ENCODE measurements at regions not wholly inside any gene's neighbourhood (a gene's known extent, or its start where the extent isn't known, plus 50 kb on each side); places are given as distances from the start of the nearest gene placed in this dataset.

DNA sequence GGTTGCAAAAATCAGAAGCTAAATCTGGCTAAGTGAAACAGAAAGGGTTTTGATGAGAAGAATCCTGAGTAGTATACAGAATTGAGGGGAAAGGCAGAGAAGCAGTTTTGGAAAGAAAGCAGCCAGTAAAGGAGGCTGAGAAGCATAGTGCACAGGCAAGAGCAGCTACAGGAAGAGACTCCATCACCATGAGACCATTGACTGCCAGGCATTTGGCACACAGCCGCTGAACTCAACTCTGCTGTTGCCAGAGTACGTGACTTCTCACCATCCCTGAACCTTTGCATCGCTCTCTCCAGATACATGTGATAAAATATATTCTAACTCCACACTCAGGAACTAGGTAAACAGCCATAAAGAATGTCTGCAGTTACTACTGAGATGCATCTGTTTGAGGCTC is 128.3 kb upstream of the C1orf21 start:
- H3K4me1 ChIP-seq = no peaks in the 10 kb centered on the region
- TF ChIP-seq, protein P1, sequence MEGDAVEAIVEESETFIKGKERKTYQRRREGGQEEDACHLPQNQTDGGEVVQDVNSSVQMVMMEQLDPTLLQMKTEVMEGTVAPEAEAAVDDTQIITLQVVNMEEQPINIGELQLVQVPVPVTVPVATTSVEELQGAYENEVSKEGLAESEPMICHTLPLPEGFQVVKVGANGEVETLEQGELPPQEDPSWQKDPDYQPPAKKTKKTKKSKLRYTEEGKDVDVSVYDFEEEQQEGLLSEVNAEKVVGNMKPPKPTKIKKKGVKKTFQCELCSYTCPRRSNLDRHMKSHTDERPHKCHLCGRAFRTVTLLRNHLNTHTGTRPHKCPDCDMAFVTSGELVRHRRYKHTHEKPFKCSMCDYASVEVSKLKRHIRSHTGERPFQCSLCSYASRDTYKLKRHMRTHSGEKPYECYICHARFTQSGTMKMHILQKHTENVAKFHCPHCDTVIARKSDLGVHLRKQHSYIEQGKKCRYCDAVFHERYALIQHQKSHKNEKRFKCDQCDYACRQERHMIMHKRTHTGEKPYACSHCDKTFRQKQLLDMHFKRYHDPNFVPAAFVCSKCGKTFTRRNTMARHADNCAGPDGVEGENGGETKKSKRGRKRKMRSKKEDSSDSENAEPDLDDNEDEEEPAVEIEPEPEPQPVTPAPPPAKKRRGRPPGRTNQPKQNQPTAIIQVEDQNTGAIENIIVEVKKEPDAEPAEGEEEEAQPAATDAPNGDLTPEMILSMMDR (IDR thresholded peaks at IDR 0.05) = no peak
- no peak for TF ChIP-seq POLR2A (IDR thresholded peaks at IDR 0.05)
- no peaks in the 10 kb centered on the region for H3K36me3 ChIP-seq
- H3K4me3 ChIP-seq (replicated peaks in 1 of 3) = no peak overlapping the region
- H3K9me3 ChIP-seq = no peaks in the 10 kb centered on the region
- intact Hi-C loops (cut with DNase I) = no loop called here
- H3K27me3 ChIP-seq = no peaks in the 10 kb centered on the region
- H3K27ac ChIP-seq = no peak overlapping the region
- WGBS, 2 donors = 74 to 87% methylated on average over 3 of the region's 3 CpGs
- DNase-seq = no peak

DNA sequence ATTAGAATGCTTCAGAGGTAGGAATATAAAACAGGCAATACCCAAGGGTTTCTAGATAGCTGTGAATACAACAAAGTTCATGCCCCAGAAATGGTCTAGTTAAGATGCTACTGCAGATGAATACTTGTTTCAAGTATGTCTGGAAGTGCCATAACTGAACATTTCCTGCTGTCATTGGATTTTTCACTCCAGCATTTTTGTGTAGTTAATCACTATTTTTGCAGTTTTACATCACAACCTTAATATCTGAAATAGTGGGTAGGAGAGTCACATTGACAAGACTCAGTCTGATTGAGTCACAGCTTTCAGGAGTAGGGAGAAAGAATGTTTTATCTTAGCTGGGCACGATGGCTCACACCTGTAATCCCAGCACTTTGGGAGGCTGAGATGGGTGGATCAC is 126.4 kb upstream of the C1orf21 start:
- Histone ChIP-seq H3K4me3 (replicated peaks in 1 of 3) (no peak overlapping the region), H3K27me3 (no peaks in the 10 kb centered on the region), H3K9me3 (no peaks in the 10 kb centered on the region), H3K4me1 (no peaks in the 10 kb centered on the region), H3K36me3 (no peaks in the 10 kb centered on the region), H3K27ac (no peak overlapping the region)
- DNase-seq = no peak
- 78 to 100% methylated on average over 1 of the region's 1 CpG for whole genome bisulfite sequencing, 2 donors
- TF ChIP-seq, protein P1 (IDR thresholded peaks at IDR 0.05) = no peak
- no peak for TF ChIP-seq POLR2A (IDR thresholded peaks at IDR 0.05)
- intact Hi-C loops (cut with DNase I) = no loop called here

GRCh38 chr1:184262109-184262508 is 124.7 kb upstream of the C1orf21 start:
- intact Hi-C loops (cut with DNase I) = no loop called here
- no peak overlapping the region for H3K27ac ChIP-seq
- H3K36me3 ChIP-seq = no peaks in the 10 kb centered on the region
- H3K9me3 ChIP-seq = no peaks in the 10 kb centered on the region
- TF ChIP-seq, protein P1 (IDR thresholded peaks at IDR 0.05) = no peak
- no peak for TF ChIP-seq POLR2A (IDR thresholded peaks at IDR 0.05)
- no peak overlapping the region for H3K4me3 ChIP-seq (replicated peaks in 1 of 3)
- no peaks in the 10 kb centered on the region for H3K27me3 ChIP-seq
- no peak for DNase-seq
- H3K4me1 ChIP-seq = no peaks in the 10 kb centered on the region

DNA sequence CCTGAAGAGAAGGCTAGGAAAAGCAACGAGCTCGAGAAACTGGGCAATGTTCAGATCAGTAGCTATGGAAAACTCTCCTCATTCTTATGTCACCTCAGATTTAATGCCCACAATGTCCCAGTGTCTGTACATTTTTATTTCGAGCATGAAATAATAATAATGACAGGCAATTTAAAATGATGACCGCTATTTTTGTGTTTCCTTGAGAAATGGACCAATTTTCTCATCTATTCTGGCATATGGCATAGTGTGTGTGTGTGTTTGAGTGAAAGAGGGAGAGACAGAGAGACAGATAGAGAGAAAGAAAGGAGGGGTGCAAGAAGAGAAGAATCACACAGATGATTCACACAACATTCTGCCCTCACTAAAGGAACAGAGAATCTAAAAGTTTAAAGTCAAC is 119.1 kb upstream of the C1orf21 start:
- no peak for DNase-seq
- Histone ChIP-seq H3K9me3 (no peaks in the 10 kb centered on the region), H3K27ac (no peak overlapping the region), H3K36me3 (no peaks in the 10 kb centered on the region), H3K4me1 (no peaks in the 10 kb centered on the region), H3K4me3 (replicated peaks in 1 of 3) (no peak overlapping the region), H3K27me3 (no peaks in the 10 kb centered on the region)
- intact Hi-C loops (cut with DNase I) = no loop called here
- TF ChIP-seq, protein P1 (IDR thresholded peaks at IDR 0.05) = no peak
- no peak for TF ChIP-seq POLR2A (IDR thresholded peaks at IDR 0.05)
- 88 to 91% methylated on average over 4 of the region's 4 CpGs for WGBS, 2 donors

GRCh38 chr1:184270556-184270955 is 116.3 kb upstream of the C1orf21 start:
- Histone ChIP-seq H3K36me3 (no peaks in the 10 kb centered on the region), H3K4me1 (no peaks in the 10 kb centered on the region), H3K27ac (no peak overlapping the region), H3K9me3 (no peaks in the 10 kb centered on the region), H3K4me3 (replicated peaks in 1 of 3) (no peak overlapping the region), H3K27me3 (no peaks in the 10 kb centered on the region)
- 54 to 66% methylated on average over 3 of the region's 3 CpGs for WGBS, 2 donors
- intact Hi-C loops (cut with DNase I) = no loop called here
- DNase-seq = no peak
- TF ChIP-seq POLR2A (IDR thresholded peaks at IDR 0.05) = no peak
- TF ChIP-seq, protein P1 (IDR thresholded peaks at IDR 0.05) = no peak

Data from thyroid gland (tissue), 4 donors.